ENCODE measurements at regions not wholly inside any gene's neighbourhood (a gene's known extent, or its start where the extent isn't known, plus 50 kb on each side); places are given as distances from the start of the nearest gene placed in this dataset.

DNA sequence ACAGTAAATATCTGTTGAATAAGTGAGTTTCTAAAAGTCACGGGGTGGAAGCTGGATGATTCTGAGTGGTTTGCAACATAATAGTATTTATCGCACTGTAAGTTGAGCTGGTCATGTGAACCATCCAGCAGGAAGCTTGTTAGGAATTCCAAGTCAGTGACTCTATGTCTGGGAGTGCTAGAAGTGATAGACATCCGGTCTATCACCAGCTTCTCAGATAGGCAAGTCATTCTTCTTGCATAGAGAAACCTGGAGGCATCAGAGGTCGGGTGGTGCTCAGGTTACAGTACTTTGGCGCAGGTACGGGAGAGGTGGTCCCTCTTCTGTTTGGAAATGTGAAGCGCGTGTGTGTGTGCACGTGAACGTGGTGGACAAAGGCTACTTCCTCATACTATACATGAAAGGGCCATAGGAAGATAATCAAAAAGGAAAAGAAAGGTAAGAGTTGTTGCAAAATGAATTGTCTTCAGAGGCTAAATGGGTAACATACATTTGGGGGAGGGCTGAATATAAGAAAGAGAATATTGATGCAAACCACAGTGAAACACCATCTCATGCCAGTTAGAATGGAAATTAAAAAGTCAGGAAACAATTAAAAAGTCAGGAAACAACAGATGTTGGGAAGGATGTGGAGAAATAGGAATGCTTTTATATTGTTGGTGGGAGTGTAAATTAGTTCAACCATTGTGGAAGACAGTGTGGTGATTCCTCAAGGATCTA, 299.3 kb upstream of the ZFP64 start:
- DNase-seq (ENCODE audit: low read depth): no peak

DNA sequence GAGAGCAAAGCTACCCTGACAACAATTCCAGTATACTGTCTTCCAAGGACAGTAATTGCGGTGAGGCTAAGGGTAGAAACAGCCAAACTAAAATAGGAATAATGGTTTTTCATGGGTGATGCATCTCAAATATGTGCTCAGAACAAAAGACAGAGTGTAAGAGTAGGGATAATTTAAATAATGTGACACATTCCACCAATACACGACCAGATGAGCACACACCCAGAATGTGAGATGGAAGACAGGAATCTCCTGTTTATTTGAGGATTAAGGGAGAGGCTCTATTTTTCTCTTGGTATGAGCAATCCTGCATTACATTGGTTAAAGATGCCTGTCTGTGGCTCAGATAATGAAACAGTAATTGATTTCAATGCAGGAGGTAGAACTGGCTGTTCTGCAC, 292.9 kb upstream of the ZFP64 start:
- DNase-seq (ENCODE audit: low read depth): no peak

DNA sequence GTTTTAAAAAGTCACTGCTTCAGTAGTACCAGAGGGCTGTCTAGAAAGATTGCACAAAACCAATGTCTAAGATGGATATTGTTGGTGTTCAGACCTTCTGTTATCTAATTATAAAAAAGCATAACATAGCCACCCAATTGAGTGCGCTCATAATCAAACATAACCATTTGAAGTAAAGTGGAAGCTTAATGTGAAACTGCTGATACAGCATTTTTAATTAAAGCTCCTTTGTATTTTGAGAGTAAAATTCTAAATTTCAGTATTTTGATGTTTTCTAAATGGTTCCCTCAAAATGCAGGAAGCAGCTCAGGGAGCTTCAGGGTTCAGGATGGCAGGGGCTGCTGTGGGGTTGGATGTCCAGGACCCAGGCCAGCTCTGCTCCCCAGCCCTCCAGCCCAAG, 291.8 kb upstream of the ZFP64 start:
- no peak for DNase-seq (ENCODE audit: low read depth)

DNA sequence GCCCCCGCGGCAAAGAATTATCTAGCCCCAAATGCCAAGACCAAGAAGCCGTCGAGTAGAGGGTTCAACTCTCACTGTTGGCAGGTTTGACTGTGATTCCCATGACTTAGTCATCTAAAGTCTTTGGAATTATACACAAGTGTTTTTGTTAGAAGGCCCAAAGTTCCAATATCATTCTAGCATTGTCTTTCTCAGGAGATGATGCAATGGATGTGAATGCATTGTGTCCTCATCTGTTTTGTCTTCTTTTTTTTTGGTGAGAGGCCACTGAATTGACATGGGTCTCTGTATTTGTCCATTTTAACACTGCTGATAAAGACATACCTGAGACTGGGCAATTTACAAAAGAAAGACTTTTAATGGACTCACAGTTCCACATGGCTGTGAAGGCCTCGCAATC, 290.5 kb upstream of the ZFP64 start:
- no peak for DNase-seq (ENCODE audit: low read depth)

DNA sequence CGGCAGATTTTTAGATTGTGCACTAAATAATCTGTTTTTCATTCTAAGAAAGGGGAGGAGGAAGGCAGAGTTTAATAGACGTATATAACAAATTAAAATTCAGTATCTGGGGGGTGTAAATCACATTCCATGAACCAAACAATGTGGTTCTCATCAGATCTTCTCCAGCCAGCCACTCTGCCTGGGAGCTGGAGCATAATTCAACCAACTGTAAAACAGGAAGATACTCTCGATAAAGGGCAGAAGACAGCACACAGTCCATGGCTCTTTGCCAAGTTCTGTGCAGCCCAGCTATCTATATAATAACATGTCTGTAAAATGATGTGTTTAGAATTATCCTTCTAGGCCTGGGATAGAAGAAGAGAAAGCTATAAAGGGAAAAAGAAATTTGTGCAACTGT, 289.9 kb upstream of the ZFP64 start:
- no peak for DNase-seq (ENCODE audit: low read depth)

DNA sequence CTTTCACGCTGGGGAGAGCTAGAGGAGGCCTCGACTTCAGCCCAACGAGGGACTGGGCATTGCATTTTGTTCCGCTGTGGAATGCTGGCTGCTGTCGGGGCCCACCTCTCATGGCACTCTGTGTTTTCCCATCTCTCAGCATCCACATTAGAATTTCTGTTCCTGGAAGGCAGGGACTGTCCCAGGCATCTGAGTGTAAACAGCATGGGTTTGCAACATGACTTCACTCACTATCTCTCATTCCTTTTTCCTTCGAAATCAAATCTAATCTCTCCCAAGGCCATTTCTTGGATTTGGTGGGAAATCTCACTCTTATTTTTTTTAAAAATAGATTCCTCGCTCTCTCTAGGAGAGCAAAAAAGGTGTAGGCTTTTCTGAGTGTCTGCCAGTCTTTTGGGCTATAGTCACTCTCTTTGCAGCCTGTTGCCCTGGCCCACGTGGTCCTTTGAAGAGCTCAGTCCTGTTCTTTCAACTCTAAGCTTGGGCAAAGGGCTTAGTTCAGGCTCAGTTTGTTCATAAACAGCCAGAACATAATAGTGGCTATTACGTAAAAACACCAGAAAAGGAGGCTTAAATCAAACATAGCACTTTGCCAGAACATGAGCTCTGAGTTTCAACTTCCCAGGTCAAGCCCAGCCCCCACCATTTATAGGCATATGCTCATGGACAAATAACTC, 284.6 kb upstream of the ZFP64 start:
- no peak for DNase-seq (ENCODE audit: low read depth)

DNA sequence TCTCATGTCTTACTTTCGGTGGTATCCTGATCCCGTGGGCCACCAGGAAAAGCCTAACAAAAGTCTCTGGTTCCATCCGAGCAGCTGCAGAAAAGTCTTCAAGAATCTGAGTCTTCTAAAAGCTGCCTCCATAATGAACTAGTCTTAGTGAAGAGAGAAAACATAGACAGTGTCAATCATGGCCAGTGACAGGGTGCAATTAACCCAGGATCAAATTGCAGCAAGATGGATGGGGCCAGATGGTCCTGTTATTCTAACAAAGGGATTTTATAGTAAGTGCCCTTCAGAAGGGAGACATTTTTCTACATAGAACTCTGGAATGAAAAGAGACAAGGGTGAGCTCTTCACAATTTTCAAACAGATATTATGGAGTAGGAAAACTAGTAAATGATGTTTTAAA, 281.6 kb upstream of the ZFP64 start:
- no peak for DNase-seq (ENCODE audit: low read depth)

DNA sequence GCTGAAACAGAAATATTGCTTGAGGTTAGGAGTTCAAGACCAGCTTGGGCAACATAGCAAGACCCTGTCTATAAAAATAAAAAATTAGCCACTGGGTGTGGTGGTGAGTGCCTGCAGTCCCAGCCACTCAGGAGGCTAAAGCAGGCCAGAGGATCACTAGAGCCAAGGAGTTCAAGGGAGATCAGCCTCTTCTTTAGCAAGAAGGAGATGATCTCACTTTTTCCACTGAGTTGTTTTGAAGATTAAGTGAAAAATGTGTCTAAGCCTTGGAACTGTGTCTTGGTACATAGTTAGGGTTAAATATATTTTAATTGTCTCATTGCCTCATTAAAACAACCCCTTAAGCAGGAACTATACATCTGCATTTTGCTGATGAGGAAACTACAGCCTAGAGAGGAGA, 279.0 kb upstream of the ZFP64 start:
- DNase-seq (ENCODE audit: low read depth): no peak

DNA sequence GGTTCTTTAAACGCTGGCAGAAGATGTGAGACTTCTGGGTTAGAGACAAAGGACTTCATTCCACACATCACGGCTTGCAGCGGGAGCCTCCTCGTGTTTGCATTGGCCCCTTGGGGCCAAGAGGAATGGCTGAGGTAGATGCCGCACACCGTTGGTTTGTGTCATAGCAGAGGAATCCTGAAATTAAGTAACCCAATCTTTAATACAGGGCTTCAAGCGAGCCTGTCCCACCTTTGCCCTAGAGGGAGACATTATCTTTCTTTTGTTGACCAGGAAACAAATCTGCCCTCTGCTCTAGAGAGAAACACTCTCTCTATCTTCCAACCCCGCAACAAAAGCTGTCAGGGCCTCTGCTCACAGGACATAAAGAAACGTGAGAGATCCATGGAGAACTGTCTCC, 277.5 kb upstream of the ZFP64 start:
- DNase-seq (ENCODE audit: low read depth): no peak

DNA sequence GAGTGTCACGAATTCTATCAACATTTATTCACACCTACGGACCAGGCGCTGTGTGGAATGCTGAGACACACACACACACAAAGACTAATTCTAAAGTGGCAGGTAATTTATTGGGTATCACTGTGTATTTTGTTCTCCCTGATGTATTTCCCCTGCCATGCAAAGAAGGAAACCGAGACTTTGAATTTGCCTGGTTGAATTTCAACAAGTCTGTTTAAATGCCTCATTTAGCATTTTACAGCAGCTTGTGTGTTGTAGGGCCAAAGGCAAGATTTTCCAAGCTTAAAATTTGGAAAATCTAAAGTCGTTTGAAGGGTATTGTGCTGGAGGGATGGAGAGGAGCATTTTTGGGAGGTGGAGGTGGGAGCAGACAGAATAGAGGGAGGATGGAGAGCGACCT, 274.4 kb upstream of the ZFP64 start:
- DNase-seq (ENCODE audit: low read depth): no peak

DNA sequence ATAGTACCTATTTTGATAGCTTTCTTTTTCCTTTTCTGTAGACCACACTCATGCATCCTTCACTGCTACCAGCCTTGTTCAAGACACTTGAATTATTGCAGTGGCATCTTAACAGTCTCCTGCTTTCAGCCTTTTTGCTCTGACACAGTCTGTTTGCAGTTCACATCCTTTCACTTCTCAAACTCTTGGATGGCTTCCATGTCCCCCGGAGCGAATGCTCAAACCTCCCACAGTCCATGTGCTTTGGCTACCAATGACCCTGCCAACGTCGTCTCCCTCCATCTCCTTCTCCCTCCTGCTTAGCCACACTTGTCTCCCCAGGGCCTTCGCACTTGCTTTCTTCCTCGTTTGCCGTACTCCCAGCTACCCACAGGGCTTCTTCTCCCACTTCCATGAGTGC, 270.0 kb upstream of the ZFP64 start:
- no peak for DNase-seq (ENCODE audit: low read depth)

DNA sequence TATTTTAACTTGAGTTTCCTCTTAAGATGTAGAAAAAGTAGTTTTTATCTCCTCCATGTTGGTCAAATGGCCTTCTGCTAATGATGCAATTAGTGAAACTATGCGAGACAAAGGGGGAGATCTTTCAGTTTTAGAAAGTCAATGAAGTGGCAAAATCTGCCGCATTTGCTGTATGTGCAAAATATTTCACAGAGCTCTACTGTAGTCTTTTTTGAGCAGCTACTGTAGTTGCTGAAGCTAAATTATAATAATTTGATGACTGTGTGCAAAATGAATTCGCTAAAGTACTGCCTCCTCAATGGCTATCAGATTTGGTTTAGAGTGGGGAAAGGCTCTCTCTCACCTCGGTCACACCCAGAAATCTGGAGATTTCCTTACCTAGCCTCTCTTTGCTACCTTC, 267.6 kb upstream of the ZFP64 start:
- DNase-seq (ENCODE audit: low read depth): no peak

DNA sequence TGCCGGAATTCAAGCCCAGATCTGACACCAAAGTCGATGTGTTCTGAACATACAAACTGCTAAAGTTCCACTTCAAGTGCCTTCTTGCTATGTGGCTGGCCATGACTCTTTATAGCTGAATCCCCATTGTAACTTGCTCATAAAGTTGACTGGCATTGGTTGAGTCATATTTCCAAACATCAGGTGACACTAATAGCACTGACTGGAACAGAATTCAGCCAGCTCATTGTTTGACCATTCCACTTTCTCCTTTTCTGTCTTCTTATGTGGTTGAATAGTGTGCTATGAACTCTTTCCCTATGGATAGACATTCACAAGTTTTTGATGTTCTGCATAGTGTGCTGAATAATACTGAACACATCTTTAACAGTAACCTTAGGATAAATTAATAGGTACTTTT, 266.2 kb upstream of the ZFP64 start:
- DNase-seq (ENCODE audit: low read depth): no peak

DNA sequence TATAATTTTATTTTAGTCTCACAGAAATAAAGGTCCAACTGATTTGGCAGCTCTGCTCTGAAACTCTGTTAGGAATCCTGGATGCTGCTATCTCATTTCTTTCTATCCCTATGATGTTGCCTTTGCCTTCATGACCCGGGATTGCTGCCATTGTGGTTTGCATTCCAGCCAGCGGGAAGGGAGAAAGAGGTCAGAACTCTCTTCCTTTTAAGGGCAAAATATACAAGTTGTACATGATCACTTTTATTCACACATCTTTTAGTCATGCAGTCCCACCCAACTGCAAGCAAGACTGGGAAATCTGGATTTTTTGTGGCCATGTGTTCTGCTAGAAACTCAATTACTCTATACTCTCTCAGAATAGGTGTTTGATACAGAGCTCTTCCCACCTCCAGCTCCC, 263.1 kb upstream of the ZFP64 start:
- no peak for DNase-seq (ENCODE audit: low read depth)

DNA sequence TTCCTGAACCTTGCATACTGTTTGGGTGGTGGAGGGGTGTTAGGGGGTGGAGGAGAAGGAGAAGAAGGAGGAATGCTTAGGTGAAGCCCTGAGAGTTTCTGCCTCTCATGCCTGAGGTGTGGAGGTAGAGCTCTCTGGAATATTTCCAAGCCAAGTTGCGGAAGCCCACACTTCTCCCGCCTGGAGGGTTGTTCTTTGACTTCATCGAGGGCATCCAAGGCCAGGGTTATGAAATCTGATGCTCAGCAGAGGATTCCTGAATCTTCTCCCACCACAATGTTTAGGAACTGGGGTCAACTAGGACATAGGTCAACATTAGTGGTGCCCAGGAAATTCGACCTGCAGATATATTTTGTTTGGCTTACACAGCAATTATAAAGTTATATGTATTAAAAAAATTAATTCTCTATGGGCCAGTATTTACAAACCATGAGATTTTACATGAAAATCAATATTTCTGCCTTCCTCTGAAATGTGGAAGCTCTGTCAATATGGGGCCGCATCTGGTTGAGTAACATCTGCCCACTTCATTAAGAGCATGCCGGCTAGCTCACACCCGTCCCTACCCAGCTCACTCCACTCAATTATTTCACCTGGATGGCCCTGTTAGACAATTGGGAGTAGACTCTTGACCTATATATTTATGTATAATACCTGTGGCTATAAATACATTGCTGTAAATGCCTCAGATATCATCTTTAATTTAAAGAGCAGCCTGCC, 257.1 kb upstream of the ZFP64 start:
- no peak for DNase-seq (ENCODE audit: low read depth)

DNA sequence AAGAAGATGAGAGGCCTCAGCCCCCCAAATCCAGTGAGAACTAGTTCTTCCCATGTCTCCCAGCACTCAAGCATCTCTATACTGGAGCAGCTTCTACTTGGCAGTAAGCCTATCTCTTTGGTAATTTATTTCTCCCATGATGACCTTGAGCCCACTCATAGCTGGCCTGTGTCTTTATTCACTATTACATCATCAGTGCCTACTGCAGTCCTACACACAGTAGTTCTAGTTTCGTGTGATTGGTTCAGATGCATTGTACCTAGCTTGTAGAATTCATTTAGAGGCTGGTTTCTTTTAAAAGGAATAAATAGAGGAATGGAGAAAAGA, 255.6 kb upstream of the ZFP64 start:
- DNase-seq (ENCODE audit: low read depth): no peak

DNA sequence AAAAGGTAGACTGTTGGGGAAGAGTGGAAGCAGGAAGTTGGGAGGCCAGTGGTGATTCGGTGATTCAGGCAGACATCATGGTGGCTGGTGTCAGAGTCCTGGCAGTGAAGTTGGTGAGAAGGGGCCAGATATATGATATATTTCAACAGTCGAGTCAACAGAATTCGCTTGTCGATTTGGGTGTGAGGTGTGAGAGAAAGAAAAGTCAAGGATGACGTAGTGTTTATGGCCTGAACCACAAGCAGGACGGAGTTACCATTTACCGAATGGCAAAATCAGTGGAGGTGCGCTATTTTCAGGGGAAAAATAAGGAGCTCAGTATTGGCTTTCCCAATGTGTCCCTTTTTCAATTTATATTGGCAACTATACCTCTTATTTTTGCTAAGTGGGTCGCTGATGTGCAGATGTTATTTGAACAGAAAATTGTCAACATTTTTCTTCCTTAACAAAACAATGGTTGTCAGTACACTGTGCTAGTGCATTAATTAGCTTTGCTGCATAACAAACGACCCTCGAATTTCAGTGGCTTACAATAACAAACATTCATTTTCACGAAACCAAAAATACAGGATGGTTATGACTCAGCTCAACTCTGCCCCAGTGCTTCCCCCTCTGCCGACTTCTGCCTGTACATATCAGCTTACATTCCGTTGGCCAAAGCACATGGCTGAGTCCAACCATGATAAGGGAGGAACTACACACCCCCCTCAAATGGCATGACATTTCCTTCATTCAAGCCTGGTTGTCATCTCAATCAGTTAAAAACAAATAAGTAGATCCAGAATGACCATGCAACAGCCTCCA, 255.0 kb upstream of the ZFP64 start:
- no peak for DNase-seq (ENCODE audit: low read depth)

DNA sequence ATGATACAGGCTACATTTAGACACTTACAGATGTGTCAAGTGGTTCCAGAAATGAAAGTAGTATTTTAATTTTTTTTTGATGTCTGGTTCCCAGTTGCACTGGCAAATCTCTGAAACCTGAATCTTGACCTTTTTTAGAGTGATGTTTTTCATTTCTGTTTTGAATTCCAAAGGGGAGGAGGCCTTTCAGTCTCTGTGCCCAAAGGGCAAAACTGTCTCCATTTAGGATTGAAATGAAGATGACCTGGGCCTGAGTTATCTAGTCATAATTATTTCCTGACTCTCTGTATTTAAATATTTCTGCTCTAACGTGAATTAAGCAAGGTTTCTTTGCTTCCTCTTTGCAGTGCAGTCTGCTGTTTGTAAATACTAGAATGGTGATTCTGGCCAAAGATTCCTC, 252.9 kb upstream of the ZFP64 start:
- DNase-seq (ENCODE audit: low read depth): no peak

DNA sequence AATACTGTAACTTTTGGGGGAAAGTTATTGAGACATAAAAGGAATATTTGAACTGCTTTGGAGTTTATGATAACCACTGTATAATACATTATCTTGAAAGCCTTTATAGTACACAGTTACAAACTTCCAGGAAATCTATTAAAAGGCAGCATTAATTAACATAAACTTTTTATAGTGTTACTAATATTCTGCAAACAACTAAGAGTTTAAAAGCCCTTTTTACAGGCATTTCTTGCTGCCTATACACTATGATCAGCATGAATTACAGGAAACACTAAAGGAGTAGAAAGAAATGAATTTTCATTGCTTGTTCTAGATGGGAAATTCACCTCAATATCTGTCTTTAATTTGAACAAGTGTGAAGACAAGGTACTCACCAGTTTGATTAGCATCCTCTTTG, 252.3 kb upstream of the ZFP64 start:
- no peak for DNase-seq (ENCODE audit: low read depth)

DNA sequence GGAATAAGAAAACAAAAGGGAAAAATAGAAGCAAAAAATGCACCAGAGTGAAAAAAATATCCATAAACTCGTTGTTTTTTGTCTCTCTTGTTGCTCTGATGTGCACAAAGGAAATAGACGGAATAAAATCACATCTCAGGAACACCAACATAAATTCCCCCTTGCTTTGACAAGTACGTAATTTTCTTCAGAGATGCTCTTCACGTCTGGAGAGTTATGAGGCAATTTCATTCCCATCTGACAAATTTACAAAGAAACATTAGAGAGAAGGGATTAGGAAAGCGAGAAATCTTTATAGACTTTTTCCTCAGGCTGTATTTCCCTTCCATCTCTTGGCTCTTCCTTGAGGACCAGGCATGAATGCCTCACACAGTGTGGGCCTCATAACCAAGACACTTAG, 250.1 kb upstream of the ZFP64 start:
- DNase-seq (ENCODE audit: low read depth): no peak

DNA sequence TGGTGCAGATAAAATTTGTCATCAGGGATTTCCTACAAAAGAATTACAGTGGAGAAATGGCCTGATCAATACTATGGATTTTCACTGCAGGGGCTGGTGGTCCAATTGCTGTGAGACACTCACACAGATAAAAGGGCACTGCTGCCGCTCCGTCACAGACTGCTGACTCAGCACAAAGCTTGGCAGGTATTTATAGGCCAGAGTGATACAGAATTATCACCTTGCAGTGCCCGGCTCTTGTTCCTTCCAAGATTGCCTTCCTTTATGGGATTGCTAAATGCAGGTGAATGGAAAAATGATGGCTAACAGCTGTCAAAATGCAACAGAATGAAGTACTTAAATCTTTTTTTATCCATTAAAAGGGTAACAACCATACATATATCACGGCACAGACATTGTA, 247.8 kb upstream of the ZFP64 start:
- DNase-seq (ENCODE audit: low read depth): no peak

DNA sequence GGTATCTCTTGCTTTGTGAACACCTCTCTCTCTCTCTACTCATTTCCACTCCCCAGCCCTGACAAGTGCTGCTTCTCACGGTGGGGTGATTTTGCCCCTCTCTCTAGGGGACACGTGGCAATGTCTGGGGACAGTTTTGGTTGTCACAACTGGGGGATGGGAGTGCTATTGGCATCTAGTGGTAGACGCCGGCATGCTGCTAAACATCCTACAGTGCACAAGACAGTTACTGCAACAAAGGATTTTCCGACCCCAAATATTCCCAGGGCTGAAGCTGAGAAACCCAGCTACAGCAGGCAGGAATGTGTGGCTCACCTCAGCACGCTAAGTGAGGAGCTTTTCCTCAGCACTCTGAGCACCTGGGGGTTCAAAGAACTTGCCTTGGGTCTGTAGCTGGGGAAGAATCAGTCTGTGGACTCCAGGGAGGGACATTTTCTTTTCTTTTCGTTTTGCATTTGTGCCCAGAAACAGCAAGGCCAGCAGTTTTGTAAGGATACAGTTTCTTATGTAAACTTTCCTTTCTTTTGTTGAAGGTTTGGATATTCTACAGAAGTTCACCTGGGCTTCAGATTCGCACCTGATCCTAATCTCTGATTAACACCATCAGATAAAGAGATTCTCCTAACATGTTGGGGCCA, 246.9 kb upstream of the ZFP64 start:
- no peak for DNase-seq (ENCODE audit: low read depth)

Measured in T-helper 22 cell (primary cell).